NB4 (cell line): ENCODE measurements at regions not wholly inside any gene's neighbourhood (a gene's known extent, or its start where the extent isn't known, plus 50 kb on each side); places are given as distances from the start of the nearest gene placed in this dataset.
A peak's percentile ranks its signal among the peaks of the same experiment; 100 is the strongest.

Source experiments
- DNase-seq: peaks from one replicate; pipeline ENCODE4 v3.0.0; 2010; ENCODE audit warnings: low read depth
- H3K4me3 ChIP-seq: one replicate; pipeline ENCODE4 v1.5.1; 2011; ENCODE audit warnings: mild to moderate bottlenecking, low read depth, low read length, moderate library complexity
- CTCF ChIP-seq: IDR thresholded peaks from one replicate; pipeline ENCODE4 v1.5.1; 2012; ENCODE audit warnings: low read depth, low read length
- MAX ChIP-seq: IDR thresholded peaks from 2 replicates; pipeline ENCODE4 v1.6.1; 2011; ENCODE audit warnings: low read depth, low read length
- MYC ChIP-seq: IDR thresholded peaks from 2 replicates; pipeline ENCODE4 v1.6.1; 2011; ENCODE audit warnings: low read depth, low read length
- POLR2A ChIP-seq: IDR thresholded peaks from 2 replicates; pipeline ENCODE4 v1.6.1; 2011; ENCODE audit warnings: mild to moderate bottlenecking; ENCODE audit not compliant: insufficient read length; ENCODE audit errors: extremely low read depth

DNA sequence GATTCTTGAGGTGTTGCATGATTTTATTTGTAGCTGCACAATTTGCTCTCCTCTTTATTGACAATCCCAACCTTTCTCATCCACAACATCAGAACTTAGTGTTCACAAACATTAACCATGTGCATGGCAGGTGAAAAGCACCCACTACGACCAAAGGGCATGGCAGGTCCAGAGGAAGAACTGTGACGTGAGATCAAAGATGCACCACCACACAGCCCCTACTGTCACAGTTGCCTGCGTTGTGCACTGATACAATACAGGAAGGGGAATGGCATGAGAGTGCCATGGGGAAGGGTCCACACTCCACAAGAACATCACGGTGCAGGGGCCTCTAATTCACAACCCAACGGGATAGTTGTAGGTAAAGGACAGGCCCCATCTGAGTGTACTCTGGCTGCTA lies 217.1 kb upstream of the PFKP start:
- no peak for DNase-seq
- H3K4me3 ChIP-seq: no peak overlapping the region

GRCh38 chr10:2844925-2845324 lies 222.4 kb upstream of the PFKP start:
- DNase-seq: no peak
- no peak for TF ChIP-seq MYC
- no peak for TF ChIP-seq POLR2A
- TF ChIP-seq CTCF: no peak
- no peak for TF ChIP-seq MAX

More for the DNA sequence above, 217.1 kb upstream of the PFKP start:
- TF ChIP-seq CTCF (no peak), MAX (no peak), MYC (no peak), POLR2A (no peak)

DNA sequence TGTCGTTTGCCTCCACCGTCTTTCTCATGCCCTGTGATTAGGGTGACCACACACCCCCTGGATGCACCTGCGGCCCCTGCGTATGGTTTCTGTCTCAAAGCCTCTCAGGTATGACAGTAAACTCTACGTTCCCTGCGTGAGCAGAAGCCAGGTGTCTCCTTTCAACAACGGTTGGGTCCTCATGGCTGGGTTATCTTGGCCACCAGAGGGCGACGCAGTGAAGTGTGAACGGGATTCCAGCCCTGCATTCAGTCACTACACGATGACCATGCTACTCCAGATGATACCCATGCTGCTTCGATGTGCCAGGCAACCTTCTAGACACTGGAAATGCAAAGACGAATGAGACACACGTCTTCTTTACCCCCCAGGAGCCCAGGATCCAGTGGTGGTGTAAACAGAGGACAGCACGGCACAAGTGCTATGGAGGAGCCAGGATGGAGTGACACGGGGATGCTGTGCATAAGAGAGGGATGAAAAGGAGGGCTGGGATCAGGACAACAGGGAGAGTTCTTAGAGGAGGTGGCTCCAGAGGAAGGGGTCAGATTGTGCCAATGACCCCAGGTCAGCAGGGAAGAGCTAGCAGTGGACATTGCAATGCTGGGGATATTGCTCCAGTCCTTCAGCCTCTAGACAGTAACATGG lies 228.1 kb upstream of the PFKP start:
- TF ChIP-seq CTCF (peak; percentile 58), MYC (no peak; the same call in 1 of the 2 replicates), POLR2A (no peak), MAX (peak; percentile 74)
- DNase-seq: peak; percentile 60

More at GRCh38 chr10:2844925-2845324, 222.4 kb upstream of the PFKP start:
- H3K4me3 ChIP-seq: no peak overlapping the region

DNA sequence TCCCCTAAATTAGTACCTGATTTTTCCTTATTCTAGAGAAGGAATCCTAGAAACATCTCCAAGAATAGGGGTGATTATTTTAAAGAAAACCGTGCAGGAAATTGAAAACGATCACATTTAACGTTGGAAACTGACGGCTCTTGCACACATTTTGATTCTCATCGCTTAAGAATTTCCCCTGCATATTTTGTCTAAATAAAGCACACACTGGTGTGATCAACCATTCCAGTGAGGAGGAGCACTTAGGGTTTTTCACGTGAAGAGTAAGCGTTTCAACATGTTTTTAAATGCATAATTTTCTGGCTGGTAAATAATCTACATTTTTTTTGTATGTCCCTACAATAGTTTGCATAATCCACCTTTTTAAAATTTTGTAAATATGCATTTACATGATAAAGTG lies 229.7 kb upstream of the PFKP start:
- DNase-seq: no peak
- H3K4me3 ChIP-seq: no peak overlapping the region
- no peak for TF ChIP-seq POLR2A
- TF ChIP-seq CTCF: no peak
- no peak for TF ChIP-seq MYC

More for the DNA sequence above, 228.1 kb upstream of the PFKP start:
- H3K4me3 ChIP-seq: no peak overlapping the region

DNA sequence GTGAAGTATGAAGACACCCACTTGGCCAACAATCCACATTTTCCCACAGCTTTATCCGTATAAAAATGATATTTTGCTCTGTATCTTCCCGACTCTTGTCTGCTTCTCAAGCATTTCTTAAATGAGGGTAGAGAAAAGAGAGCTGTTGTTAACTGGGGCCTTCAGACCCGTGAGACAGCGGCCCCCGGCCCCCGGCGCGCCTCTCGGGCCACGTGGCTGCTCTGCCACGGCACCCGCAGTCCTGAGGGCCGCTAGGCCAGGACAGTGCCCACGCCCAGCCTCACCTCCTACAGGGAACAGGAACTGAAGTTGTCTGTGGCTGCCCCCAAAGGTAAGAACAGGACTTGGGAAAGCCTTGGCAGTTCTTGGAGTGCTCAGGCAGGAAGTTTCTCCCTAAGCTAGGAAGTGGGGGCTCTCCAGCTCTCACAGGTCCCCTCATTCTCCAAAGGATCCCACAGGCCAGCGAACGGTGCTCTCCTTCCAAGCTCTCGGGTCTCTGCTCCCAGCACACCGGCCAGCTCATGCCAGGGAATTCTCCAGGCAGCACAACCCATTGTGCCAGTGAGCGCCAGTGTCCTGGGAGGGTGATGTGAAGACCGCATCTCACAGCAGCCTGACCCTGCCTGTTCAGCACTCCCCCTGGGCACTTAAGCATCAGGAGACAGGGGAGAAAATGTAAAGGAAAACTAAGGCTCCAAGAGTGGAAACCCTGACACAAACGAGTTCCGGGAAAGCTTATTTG lies 230.3 kb upstream of the PFKP start:
- TF ChIP-seq MAX (no peak), MYC (no peak)
- no peak for DNase-seq
- H3K4me3 ChIP-seq: no peak overlapping the region

- TF ChIP-seq CTCF: no peak
- TF ChIP-seq POLR2A: no peak
- TF ChIP-seq MYC: no peak
- TF ChIP-seq MAX: no peak
- no peak for DNase-seq
Observed at GRCh38 chr10:2834214-2834613, 233.1 kb upstream of the PFKP start.

More at GRCh38 chr10:2834214-2834613, 233.1 kb upstream of the PFKP start:
- H3K4me3 ChIP-seq: no peak overlapping the region
